ENCODE measurements at regions not wholly inside any gene's neighbourhood (a gene's known extent, or its start where the extent isn't known, plus 50 kb on each side); places are given as distances from the start of the nearest gene placed in this dataset.

GRCh38 chr4:130705023-130705422 is 1609.1 kb downstream of the C4orf33 start:
- ATAC-seq (ENCODE audit: low FRiP score) (no peak), DNase-seq (ENCODE audit: low spot score) (no peak)
- TF ChIP-seq CTCF (IDR thresholded peaks at IDR 0.05) = no peak

GRCh38 chr4:130712038-130712437 is 1616.1 kb downstream of the C4orf33 start:
- DNase-seq (ENCODE audit: low spot score) (no peak), ATAC-seq (ENCODE audit: low FRiP score) (no peak)
- TF ChIP-seq CTCF (IDR thresholded peaks at IDR 0.05) = no peak

DNA sequence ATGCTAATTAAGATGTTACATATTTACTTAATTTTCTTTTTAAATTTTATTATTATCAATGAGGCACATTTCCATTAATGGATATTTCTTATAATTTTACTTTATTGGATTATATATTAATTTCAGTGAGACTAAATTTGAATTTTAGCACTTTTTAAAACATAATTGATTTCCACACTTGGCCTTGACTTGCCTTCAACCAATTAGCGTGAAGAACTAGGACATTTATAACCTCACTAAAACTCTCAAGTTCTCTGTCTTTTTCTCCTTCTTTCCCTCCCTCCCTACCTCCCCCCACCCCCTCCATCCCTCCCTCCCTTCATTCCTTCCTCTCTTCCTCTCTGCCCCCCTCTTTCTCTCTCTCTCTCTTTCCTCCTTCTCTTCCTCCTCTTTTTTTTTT is 1618.1 kb downstream of the C4orf33 start:
- DNase-seq (ENCODE audit: low spot score) (no peak), ATAC-seq (ENCODE audit: low FRiP score) (no peak)
- TF ChIP-seq CTCF (IDR thresholded peaks at IDR 0.05) = no peak

DNA sequence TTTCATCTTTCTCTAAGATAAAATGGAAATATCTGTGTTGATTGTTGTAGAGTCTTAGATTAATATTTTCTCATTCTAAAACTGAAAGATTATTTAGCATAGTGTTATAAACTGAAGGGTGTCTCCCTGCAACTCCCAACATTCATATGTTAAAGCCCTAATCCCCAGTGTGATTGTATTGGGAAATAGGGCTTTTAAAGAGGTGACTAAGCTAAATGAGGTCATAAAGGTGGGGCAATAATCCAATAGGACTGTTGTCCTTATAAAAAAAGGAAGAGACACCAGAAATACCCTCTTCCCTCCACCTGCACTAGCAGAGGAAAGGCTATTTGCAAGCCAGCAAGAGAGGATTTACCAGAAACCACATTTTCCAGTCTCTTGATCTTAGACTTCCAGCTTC is 1626.4 kb downstream of the C4orf33 start:
- DNase-seq (ENCODE audit: low spot score) (no peak), ATAC-seq (ENCODE audit: low FRiP score) (no peak)
- TF ChIP-seq CTCF (IDR thresholded peaks at IDR 0.05) = no peak

DNA sequence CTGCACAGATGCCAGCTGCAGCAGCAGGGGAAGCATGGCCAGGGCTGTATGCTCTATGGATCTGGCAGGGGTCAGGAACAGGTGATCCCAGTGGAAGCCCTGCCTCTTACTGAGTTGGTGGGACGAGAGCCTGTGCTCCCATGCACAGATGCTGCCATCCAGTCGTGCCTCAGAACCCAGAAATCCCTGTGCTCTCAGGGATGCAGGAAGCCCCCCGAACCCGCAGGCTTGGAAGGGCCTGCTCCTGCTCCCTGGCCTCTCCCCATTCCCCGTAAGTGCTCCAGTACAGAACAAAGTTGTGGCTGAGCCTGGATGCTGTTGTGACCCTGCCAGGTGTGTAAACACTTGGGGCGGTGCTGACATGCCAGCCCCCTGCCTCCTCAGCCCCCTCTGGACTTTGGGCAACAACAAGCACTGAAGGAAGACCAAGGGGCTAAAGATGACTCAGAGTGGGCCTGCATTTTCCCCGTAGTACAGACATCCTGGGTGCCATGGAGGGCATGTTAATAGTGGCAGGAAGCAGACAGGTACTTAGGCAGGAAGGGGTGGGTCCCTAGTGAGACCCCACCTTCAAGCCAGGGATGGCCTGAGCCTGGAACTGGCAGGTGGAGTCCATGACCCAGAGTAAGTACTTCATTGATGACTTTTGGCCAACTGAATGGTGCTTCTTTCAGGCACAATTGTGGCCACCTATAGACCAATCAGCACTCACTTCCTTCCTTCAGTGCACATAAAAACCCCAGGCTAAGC is 1640.7 kb downstream of the C4orf33 start:
- ATAC-seq (ENCODE audit: low FRiP score) (no peak), DNase-seq (ENCODE audit: low spot score) (no peak)
- TF ChIP-seq CTCF (IDR thresholded peaks at IDR 0.05) = no peak

DNA sequence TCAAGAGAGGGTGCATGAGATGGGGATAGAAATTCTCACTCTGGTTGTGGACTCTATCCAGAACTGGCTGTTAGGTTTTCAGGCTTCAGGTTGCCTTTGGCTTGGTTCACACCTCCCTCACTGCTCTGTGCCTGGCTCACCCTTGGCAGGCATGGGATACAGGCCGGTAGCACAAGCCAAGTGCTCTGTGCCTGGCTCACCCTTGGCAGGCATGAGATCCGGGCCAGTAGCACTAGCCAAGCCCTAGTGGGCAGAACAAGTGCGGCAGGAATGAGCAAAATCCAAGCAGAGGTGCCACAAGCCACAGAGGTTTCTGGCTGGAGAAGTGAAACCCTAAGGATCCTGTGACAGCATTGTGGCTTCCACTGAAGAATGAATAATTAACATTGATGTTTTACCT is 1642.3 kb downstream of the C4orf33 start:
- no peak for TF ChIP-seq CTCF (IDR thresholded peaks at IDR 0.05)
- DNase-seq (ENCODE audit: low spot score) (no peak), ATAC-seq (ENCODE audit: low FRiP score) (no peak)

DNA sequence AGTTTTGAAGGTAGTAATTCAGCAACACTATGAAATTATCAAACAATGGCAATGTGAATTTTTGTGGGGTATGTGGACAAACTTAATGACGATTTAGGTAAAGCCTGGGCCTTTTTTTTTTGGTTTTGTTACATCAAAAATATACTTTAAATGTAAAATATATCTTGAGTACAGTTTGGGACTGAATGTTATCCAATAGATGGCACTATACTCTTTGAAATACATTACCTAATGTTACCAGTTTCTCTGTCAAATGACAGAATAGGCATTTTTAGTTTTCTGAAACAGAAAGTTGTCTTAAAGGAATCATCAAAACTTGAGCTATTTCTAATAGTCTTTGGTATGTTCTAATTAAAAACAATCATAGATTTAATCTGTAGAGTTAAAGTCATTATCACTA is 1651.9 kb downstream of the C4orf33 start:
- no peak for DNase-seq (ENCODE audit: low spot score)
- TF ChIP-seq CTCF (IDR thresholded peaks at IDR 0.05) = no peak
- no peak for ATAC-seq (ENCODE audit: low FRiP score)

Data from omental fat pad (tissue), 3 donors.